ENCODE measurements at regions not wholly inside any gene's neighbourhood (a gene's known extent, or its start where the extent isn't known, plus 50 kb on each side); places are given as distances from the start of the nearest gene placed in this dataset.

- TF ChIP-seq ZFP30 (CRISPR knock-in tag; IDR thresholded peaks at IDR 0.05) (no peak), GLIS3 (CRISPR knock-in tag; IDR thresholded peaks at IDR 0.05) (no peak), RARB (CRISPR knock-in tag; IDR thresholded peaks at IDR 0.05) (no peak), ZFP3 (CRISPR knock-in tag; IDR thresholded peaks at IDR 0.05) (no peak), PATZ1 (CRISPR knock-in tag; IDR thresholded peaks at IDR 0.05; ENCODE audit: borderline replicate concordance) (no peak), TCF4 (CRISPR knock-in tag; IDR thresholded peaks at IDR 0.05; ENCODE audit: borderline replicate concordance) (no peak), ZNF70 (CRISPR knock-in tag; IDR thresholded peaks at IDR 0.05) (no peak), CSDC2 (CRISPR knock-in tag; IDR thresholded peaks at IDR 0.05) (no peak), ARNTL (CRISPR knock-in tag; IDR thresholded peaks at IDR 0.05; ENCODE audit: borderline replicate concordance, low read depth) (no peak), ZNF8 (CRISPR knock-in tag; IDR thresholded peaks at IDR 0.05) (no peak), ISL1 (CRISPR knock-in tag; IDR thresholded peaks at IDR 0.05) (no peak)
- TF ChIP-seq, protein P1, sequence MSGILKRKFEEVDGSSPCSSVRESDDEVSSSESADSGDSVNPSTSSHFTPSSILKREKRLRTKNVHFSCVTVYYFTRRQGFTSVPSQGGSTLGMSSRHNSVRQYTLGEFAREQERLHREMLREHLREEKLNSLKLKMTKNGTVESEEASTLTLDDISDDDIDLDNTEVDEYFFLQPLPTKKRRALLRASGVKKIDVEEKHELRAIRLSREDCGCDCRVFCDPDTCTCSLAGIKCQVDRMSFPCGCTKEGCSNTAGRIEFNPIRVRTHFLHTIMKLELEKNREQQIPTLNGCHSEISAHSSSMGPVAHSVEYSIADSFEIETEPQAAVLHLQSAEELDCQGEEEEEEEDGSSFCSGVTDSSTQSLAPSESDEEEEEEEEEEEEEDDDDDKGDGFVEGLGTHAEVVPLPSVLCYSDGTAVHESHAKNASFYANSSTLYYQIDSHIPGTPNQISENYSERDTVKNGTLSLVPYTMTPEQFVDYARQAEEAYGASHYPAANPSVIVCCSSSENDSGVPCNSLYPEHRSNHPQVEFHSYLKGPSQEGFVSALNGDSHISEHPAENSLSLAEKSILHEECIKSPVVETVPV (CRISPR knock-in tag; IDR thresholded peaks at IDR 0.05) = no peak
Observed at GRCh38 chr21:35637431-35637830, 422.9 kb downstream of the SETD4 start.

All from SK-N-SH treated with all-trans-retinoic acid at 6 μM for 48 hours (cell line).